DND-41 (cell line): ENCODE measurements at regions not wholly inside any gene's neighbourhood (a gene's known extent, or its start where the extent isn't known, plus 50 kb on each side); places are given as distances from the start of the nearest gene placed in this dataset.

Experiments
- ATAC-seq: fragments of 200-7000 bp; cut with Tn5 transposase; 3 replicates; pipeline ENCODE4 v1.9.1; 2021; ENCODE audit warnings: low read depth; ENCODE audit not compliant: insufficient read depth
- DNase-seq: peaks from one replicate; pipeline ENCODE4 v3.0.0-alpha.2; 2020
- H2AFZ ChIP-seq: 2 replicates; pipeline ENCODE4 v1.6.0; 2012; ENCODE audit warnings: low read depth, low read length
- H3K27ac ChIP-seq: 2 replicates; pipeline ENCODE4 v1.5.1; 2012; ENCODE audit warnings: low read length, inconsistent platforms
- H3K27me3 ChIP-seq: fragments of 200-600 bp; sonication (generic); 2 replicates; pipeline ENCODE4 v1.6.0; 2012; ENCODE audit warnings: low read length, mild to moderate bottlenecking, inconsistent platforms; ENCODE audit not compliant: insufficient read depth, poor library complexity
- H3K36me3 ChIP-seq: 2 replicates; pipeline ENCODE4 v1.5.1; 2012; ENCODE audit warnings: low read length, inconsistent platforms; ENCODE audit not compliant: insufficient read depth
- H3K4me1 ChIP-seq: 2 replicates; pipeline ENCODE4 v1.5.1; 2012; ENCODE audit warnings: mild to moderate bottlenecking, low read length; ENCODE audit not compliant: insufficient read depth
- H3K4me2 ChIP-seq: 2 replicates; pipeline ENCODE4 v1.6.0; 2012; ENCODE audit warnings: mild to moderate bottlenecking, moderate library complexity, low read length, inconsistent platforms; ENCODE audit not compliant: insufficient read depth
- H3K4me3 ChIP-seq, 2 experiments: fragments of 200-600 bp in 1 of 2; shearing (Covaris generic) in 1 of 2; 2 replicates each; pipeline ENCODE4 v1.5.1; 2012 to 2016; ENCODE audit warnings: inconsistent platforms in 2 of 2, low read length in 2 of 2, mild to moderate bottlenecking in 2 of 2, low read depth in 1 of 2, moderate library complexity in 1 of 2
- H3K79me2 ChIP-seq: 2 replicates; pipeline ENCODE4 v1.6.0; 2012; ENCODE audit warnings: low read length, inconsistent platforms; ENCODE audit not compliant: insufficient read depth
- H3K9ac ChIP-seq: 2 replicates; pipeline ENCODE4 v1.6.0; 2012; ENCODE audit warnings: low read depth, mild to moderate bottlenecking, inconsistent platforms, low read length, moderate library complexity
- H3K9me3 ChIP-seq: 2 replicates; pipeline ENCODE4 v1.5.1; 2012; ENCODE audit warnings: low read length, moderate library complexity, mild to moderate bottlenecking, inconsistent platforms; ENCODE audit not compliant: insufficient read depth, severe bottlenecking
- H4K20me1 ChIP-seq: 2 replicates; pipeline ENCODE4 v1.6.0; 2012; ENCODE audit warnings: low read length; ENCODE audit not compliant: insufficient read depth
- EZH2 ChIP-seq: IDR thresholded peaks from 3 replicates; pipeline ENCODE4 v1.6.1; 2012; ENCODE audit warnings: borderline replicate concordance, low read depth, mild to moderate bottlenecking, moderate library complexity, low read length, inconsistent platforms; ENCODE audit not compliant: severe bottlenecking
- TF ChIP-seq, protein P1 (sequence below): IDR thresholded peaks from 2 replicates; pipeline ENCODE4 v1.5.1; 2012; ENCODE audit warnings: borderline replicate concordance, low read length, moderate library complexity, mild to moderate bottlenecking; ENCODE audit not compliant: poor library complexity, severe bottlenecking; ENCODE audit errors: extremely low read depth

DNA sequence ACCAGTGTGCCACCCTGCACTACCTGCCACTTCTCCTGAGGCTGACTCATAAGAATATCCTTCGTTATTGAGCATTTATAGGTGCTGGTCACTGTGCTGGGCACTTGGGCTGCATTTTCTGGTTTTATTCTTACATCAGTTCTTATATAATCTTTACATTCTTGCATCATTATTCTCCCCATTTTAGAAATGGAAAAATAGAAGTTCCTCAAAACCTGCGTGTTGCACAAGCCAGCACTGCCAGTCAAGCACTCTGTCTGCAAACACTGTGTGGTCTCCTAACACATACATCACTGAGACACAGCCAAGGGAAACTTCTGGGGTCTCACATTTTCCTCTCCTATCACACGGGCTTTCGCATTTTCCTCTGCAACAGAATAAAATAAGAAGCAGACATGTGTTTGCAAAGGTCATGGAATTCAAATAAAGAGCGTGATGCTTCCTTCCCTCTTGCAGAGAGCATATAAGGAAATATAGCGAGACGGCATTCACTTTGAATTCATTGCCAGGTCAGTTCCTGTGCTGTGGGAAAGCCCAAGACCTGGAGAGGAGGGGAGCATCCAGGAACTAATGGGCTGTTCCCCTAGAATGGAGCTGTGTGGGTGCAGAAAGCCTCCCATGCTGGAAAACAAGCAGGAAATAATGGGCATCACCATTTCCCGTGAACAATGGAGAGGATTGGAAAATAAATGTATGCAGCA lies 73.9 kb upstream of the SEZ6L start:
- no peak overlapping the region for H2AFZ ChIP-seq
- no peaks in the 10 kb centered on the region for H3K9me3 ChIP-seq
- no peak for DNase-seq
- H3K36me3 ChIP-seq, result no peaks in the 10 kb centered on the region
- no peak overlapping the region for H3K4me2 ChIP-seq
- H3K9ac ChIP-seq, result no peak overlapping the region
- peaks cover 11% of the 10 kb centered on the region for H3K27me3 ChIP-seq
- no peak overlapping the region for H3K4me3 ChIP-seq
- ATAC-seq, result no peak
- TF ChIP-seq EZH2, result no peak
- TF ChIP-seq, protein P1, sequence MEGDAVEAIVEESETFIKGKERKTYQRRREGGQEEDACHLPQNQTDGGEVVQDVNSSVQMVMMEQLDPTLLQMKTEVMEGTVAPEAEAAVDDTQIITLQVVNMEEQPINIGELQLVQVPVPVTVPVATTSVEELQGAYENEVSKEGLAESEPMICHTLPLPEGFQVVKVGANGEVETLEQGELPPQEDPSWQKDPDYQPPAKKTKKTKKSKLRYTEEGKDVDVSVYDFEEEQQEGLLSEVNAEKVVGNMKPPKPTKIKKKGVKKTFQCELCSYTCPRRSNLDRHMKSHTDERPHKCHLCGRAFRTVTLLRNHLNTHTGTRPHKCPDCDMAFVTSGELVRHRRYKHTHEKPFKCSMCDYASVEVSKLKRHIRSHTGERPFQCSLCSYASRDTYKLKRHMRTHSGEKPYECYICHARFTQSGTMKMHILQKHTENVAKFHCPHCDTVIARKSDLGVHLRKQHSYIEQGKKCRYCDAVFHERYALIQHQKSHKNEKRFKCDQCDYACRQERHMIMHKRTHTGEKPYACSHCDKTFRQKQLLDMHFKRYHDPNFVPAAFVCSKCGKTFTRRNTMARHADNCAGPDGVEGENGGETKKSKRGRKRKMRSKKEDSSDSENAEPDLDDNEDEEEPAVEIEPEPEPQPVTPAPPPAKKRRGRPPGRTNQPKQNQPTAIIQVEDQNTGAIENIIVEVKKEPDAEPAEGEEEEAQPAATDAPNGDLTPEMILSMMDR, result no peak
- H3K27ac ChIP-seq, result no peak overlapping the region
- H3K79me2 ChIP-seq, result no peaks in the 10 kb centered on the region
- no peaks in the 10 kb centered on the region for H3K4me1 ChIP-seq
- no peaks in the 10 kb centered on the region for H4K20me1 ChIP-seq

DNA sequence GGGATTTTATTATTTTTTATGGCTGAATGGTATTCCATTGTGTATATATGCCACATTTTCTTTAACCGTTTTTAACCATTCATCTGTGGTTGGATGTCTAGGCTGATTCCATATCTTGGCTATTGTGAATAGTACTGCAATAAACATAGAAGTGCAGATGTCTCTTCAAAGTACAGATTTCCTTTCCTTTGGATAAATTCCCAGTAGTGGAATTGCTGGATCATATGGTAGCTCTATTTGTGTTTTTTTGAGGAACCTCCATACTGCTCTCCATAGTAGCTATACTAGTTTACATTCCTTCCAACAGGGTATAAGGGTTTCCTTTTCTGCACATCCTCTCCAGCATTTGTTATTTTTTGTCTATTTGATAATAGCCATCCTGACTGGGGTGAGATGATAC lies 71.9 kb upstream of the SEZ6L start:
- no peak overlapping the region for H3K4me3 ChIP-seq
- H3K4me1 ChIP-seq, result no peaks in the 10 kb centered on the region
- H3K27me3 ChIP-seq, result peaks cover 3% of the 10 kb centered on the region
- H3K4me2 ChIP-seq, result no peak overlapping the region
- no peak overlapping the region for H3K9ac ChIP-seq
- no peak for ATAC-seq
- no peak for DNase-seq
- H3K79me2 ChIP-seq, result no peaks in the 10 kb centered on the region
- TF ChIP-seq EZH2, result no peak
- TF ChIP-seq, protein P1, result no peak
- H3K9me3 ChIP-seq, result no peaks in the 10 kb centered on the region
- no peak overlapping the region for H3K27ac ChIP-seq
- no peaks in the 10 kb centered on the region for H3K36me3 ChIP-seq
- H4K20me1 ChIP-seq, result no peaks in the 10 kb centered on the region
- no peak overlapping the region for H2AFZ ChIP-seq

DNA sequence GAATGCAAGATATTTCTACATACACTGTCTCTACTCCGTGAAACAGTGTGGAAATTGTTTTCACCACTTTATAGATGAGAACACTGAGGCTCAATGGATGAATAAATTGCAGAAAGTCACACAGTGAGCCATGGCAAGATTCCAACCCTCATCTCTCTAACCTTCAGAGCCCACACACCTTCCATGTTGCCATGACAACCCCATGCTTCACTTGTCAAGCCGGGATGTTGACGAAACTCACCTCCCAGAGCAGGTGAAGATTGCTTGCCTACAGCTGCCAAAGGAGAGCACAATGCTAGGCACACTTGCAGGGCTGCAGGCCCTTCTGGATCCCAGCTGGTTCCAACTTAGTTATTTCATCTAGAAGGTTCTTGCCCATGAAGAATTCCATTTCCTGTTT lies 71.4 kb upstream of the SEZ6L start:
- no peaks in the 10 kb centered on the region for H3K79me2 ChIP-seq
- TF ChIP-seq, protein P1, result no peak
- TF ChIP-seq EZH2, result no peak

DNA sequence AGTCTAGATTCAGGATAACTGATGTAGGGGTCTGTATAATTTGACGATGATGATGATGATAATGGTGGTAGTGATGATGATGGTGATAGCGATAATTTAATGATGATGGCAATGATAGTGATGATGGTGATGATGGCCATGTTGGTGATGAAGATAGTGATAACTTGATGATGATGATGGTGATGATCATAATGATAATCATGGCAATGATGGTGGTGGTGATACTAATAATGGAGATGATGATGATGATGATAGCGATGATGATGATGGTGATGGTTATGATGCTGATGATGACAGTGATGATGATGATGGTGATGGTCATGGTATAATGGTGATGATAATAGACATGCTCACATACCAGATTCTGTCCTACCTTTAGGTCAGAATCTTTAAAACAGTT lies 66.2 kb upstream of the SEZ6L start:
- Histone ChIP-seq H3K79me2 (no peaks in the 10 kb centered on the region), H3K27ac (no peak overlapping the region), H3K4me2 (no peak overlapping the region), H3K36me3 (no peaks in the 10 kb centered on the region), H3K9me3 (no peaks in the 10 kb centered on the region), H3K9ac (no peak overlapping the region), H3K27me3 (no peaks in the 10 kb centered on the region), H2AFZ (no peak overlapping the region), H3K4me3 (no peak overlapping the region), H3K4me1 (no peaks in the 10 kb centered on the region), H4K20me1 (no peaks in the 10 kb centered on the region)
- TF ChIP-seq, protein P1, result no peak
- TF ChIP-seq EZH2, result no peak
- ATAC-seq (no peak), DNase-seq (no peak)

More for the DNA sequence above, 71.4 kb upstream of the SEZ6L start:
- no peaks in the 10 kb centered on the region for H3K9me3 ChIP-seq
- H3K27me3 ChIP-seq, result peaks cover 3% of the 10 kb centered on the region
- no peaks in the 10 kb centered on the region for H3K4me1 ChIP-seq
- no peaks in the 10 kb centered on the region for H4K20me1 ChIP-seq
- H3K9ac ChIP-seq, result no peak overlapping the region
- H3K36me3 ChIP-seq, result no peaks in the 10 kb centered on the region
- H3K4me2 ChIP-seq, result no peak overlapping the region
- H2AFZ ChIP-seq, result no peak overlapping the region
- no peak overlapping the region for H3K27ac ChIP-seq
- ATAC-seq (no peak), DNase-seq (no peak)
- H3K4me3 ChIP-seq, result no peak overlapping the region
